Fibroblast of lung (primary cell): ENCODE measurements at regions not wholly inside any gene's neighbourhood (a gene's known extent, or its start where the extent isn't known, plus 50 kb on each side); places are given as distances from the start of the nearest gene placed in this dataset.

Experiments used
- DNase-seq, 2 donors: peaks; one replicate each; pipeline versions ENCODE4 v3.0.0 to v3.0.0-alpha.2; 2010; ENCODE audit warnings: low read depth in 2 of 2
- H2AFZ ChIP-seq: 2 replicates; pipeline ENCODE4 v1.5.1; 2012; ENCODE audit warnings: low read length, control low read depth, inconsistent platforms
- H3K27ac ChIP-seq: 2 replicates; pipeline ENCODE4 v1.5.1; 2011; ENCODE audit warnings: low read length, control low read depth; ENCODE audit not compliant: insufficient read depth
- H3K27me3 ChIP-seq: 2 replicates; pipeline ENCODE4 v1.5.1; 2011; ENCODE audit warnings: mild to moderate bottlenecking, low read length; ENCODE audit not compliant: control insufficient read depth, insufficient read depth
- H3K36me3 ChIP-seq: 2 replicates; pipeline ENCODE4 v1.5.1; 2011; ENCODE audit warnings: low read length; ENCODE audit not compliant: control insufficient read depth, insufficient read depth
- H3K4me1 ChIP-seq: 2 replicates; pipeline ENCODE4 v1.5.1; 2011; ENCODE audit warnings: low read length; ENCODE audit not compliant: control insufficient read depth, insufficient read depth; ENCODE audit errors: extremely low read depth
- H3K4me2 ChIP-seq: 2 replicates; pipeline ENCODE4 v1.5.1; 2011; ENCODE audit warnings: low read length, control low read depth; ENCODE audit not compliant: insufficient read depth; ENCODE audit errors: extremely low read depth
- H3K4me3 ChIP-seq, 4 experiments: fragments of 200-600 bp in 1 of 4; sonication (generic) in 1 of 4; replicated peaks in 1 of 4; 2 replicates each; pipeline ENCODE4 v1.5.1; 2011 to 2016; ENCODE audit warnings: low read length in 4 of 4, low read depth in 3 of 4, mild to moderate bottlenecking in 3 of 4, control low read depth in 2 of 4, inconsistent platforms in 1 of 4, mixed read lengths in 1 of 4; ENCODE audit not compliant: insufficient read depth in 1 of 4; ENCODE audit errors: control extremely low read depth in 1 of 4
- H3K79me2 ChIP-seq: 2 replicates; pipeline ENCODE4 v1.5.1; 2012; ENCODE audit warnings: mild to moderate bottlenecking, low read length, inconsistent platforms; ENCODE audit not compliant: control insufficient read depth, insufficient read depth
- H3K9ac ChIP-seq: 2 replicates; pipeline ENCODE4 v1.5.1; 2011; ENCODE audit warnings: mild to moderate bottlenecking, low read length, control low read depth; ENCODE audit not compliant: insufficient read depth
- H3K9me3 ChIP-seq: 2 replicates; pipeline ENCODE4 v1.5.1; 2012; ENCODE audit warnings: low read depth, low read length; ENCODE audit not compliant: control insufficient read depth, insufficient read depth
- H4K20me1 ChIP-seq: 2 replicates; pipeline ENCODE4 v1.5.1; 2011; ENCODE audit warnings: low read length; ENCODE audit not compliant: control insufficient read depth, insufficient read depth; ENCODE audit errors: extremely low read depth
- EZH2 ChIP-seq: IDR thresholded peaks from 2 replicates; pipeline ENCODE4 v1.5.1; 2012; ENCODE audit warnings: low read length, control low read depth, mild to moderate bottlenecking; ENCODE audit errors: missing control alignments
- TF ChIP-seq, protein P1 (sequence below), 2 donors: IDR thresholded peaks in 1 of 2; conservative IDR thresholded peaks in 1 of 2; 1 replicate in 1 of 2; 2 replicates in 1 of 2; pipeline ENCODE4 v1.5.1; 2011 to 2012; ENCODE audit warnings: low read length in 2 of 2, control low read depth in 1 of 2, inconsistent platforms in 1 of 2, low read depth in 1 of 2, mild to moderate bottlenecking in 1 of 2

DNA sequence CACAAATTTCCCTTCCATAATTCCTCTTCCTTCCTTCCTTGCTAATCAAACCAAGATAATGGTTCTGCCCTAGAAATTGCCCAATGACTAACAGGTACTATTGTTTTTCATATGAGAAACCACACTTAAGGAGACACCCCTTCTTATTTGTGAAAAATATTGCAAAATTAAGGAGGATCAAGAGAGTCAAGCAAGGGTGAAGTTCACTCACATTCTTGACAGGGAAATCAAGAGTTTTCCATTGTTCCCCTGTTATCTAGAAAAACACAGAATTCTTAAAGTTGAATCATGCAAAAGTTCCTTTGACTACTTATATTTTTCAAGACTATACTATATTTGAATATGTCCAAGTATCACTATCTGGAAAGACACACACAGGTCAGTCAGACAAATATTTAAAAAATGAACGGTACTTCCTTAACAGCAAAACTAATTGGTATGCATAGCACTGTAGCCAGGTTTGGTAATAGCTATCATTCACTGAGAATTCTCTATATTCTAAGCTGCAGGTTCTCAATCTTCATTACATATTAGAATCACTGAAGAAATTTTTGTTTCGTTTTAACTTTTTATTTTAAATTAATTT is 897.2 kb downstream of the DIAPH3 start:
- H4K20me1 ChIP-seq: no peaks in the 10 kb centered on the region
- peak in 1 of 2 donors; percentile 44 for DNase-seq
- no peak overlapping the region for H3K4me2 ChIP-seq
- H3K27ac ChIP-seq: no peak overlapping the region
- no peaks in the 10 kb centered on the region for H3K36me3 ChIP-seq
- H3K4me1 ChIP-seq: no peaks in the 10 kb centered on the region
- H3K79me2 ChIP-seq: no peaks in the 10 kb centered on the region
- no peak for TF ChIP-seq EZH2
- TF ChIP-seq, protein P1, sequence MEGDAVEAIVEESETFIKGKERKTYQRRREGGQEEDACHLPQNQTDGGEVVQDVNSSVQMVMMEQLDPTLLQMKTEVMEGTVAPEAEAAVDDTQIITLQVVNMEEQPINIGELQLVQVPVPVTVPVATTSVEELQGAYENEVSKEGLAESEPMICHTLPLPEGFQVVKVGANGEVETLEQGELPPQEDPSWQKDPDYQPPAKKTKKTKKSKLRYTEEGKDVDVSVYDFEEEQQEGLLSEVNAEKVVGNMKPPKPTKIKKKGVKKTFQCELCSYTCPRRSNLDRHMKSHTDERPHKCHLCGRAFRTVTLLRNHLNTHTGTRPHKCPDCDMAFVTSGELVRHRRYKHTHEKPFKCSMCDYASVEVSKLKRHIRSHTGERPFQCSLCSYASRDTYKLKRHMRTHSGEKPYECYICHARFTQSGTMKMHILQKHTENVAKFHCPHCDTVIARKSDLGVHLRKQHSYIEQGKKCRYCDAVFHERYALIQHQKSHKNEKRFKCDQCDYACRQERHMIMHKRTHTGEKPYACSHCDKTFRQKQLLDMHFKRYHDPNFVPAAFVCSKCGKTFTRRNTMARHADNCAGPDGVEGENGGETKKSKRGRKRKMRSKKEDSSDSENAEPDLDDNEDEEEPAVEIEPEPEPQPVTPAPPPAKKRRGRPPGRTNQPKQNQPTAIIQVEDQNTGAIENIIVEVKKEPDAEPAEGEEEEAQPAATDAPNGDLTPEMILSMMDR (conservative IDR thresholded peaks at IDR 0.05 in 1 of 2, IDR thresholded peaks at IDR 0.05 in 1 of 2; ENCODE audit: low read depth in 1 of 2, low read length in 2 of 2): no peak
- no peak overlapping the region for H3K9ac ChIP-seq
- H2AFZ ChIP-seq: no peak overlapping the region
- H3K27me3 ChIP-seq: no peaks in the 10 kb centered on the region
- no peaks in the 10 kb centered on the region for H3K9me3 ChIP-seq
- no peak overlapping the region for H3K4me3 ChIP-seq

DNA sequence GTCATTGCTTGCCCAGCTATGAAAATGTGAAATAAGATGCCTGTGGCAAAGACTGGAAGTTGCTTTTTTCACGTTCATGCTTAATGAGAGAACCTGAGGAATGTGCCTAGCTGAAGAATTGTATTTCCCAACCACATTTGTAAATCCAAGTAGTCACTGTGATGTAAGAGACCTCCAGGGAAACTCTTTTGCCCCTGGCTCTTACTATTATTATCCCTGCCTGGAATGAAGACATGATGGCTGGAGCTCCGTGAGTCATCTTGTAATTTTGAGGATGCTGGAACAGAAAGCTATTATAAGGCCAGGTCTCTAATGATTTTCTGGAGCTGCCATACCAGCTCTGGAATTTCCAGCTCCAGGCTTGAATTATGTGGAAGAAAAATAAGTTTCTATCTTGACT is 894.3 kb downstream of the DIAPH3 start:
- DNase-seq: peak; percentile 47 to 96
- no peak overlapping the region for H3K27ac ChIP-seq
- H3K4me2 ChIP-seq: no peak overlapping the region
- H3K36me3 ChIP-seq: no peaks in the 10 kb centered on the region
- no peaks in the 10 kb centered on the region for H3K4me1 ChIP-seq
- H3K9ac ChIP-seq: no peak overlapping the region
- H4K20me1 ChIP-seq: no peaks in the 10 kb centered on the region
- no peaks in the 10 kb centered on the region for H3K27me3 ChIP-seq
- no peak overlapping the region for H2AFZ ChIP-seq
- no peak overlapping the region for H3K4me3 ChIP-seq
- H3K9me3 ChIP-seq: no peaks in the 10 kb centered on the region
- H3K79me2 ChIP-seq: no peaks in the 10 kb centered on the region
- TF ChIP-seq, protein P1 (conservative IDR thresholded peaks at IDR 0.05 in 1 of 2, IDR thresholded peaks at IDR 0.05 in 1 of 2; ENCODE audit: low read depth in 1 of 2, low read length in 2 of 2): no peak
- TF ChIP-seq EZH2: no peak

DNA sequence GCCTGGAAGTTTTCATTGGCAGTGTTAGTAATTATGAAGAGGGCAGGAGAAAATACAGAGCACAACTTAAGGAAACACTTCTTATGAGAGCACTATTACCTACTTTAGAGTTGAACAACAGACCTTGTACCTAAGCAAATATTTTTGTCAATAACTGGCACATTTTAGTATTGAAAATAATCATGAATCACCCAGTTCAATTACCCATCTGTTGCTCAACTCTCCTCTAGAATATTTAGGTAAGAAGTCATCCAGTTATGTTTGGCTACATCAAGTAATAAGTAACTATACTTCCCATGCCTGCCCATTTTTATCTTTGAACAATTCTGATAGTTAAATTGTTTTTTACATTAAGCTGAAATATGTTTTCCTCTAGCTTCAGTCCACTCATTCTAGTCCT is 893.4 kb downstream of the DIAPH3 start:
- Histone ChIP-seq H3K27me3 (no peaks in the 10 kb centered on the region), H3K4me2 (no peak overlapping the region), H4K20me1 (no peaks in the 10 kb centered on the region), H3K4me3 (no peak overlapping the region), H2AFZ (no peak overlapping the region), H3K36me3 (no peaks in the 10 kb centered on the region), H3K4me1 (no peaks in the 10 kb centered on the region), H3K9ac (no peak overlapping the region), H3K27ac (no peak overlapping the region), H3K9me3 (no peaks in the 10 kb centered on the region), H3K79me2 (no peaks in the 10 kb centered on the region)
- no peak for DNase-seq
- TF ChIP-seq, protein P1 (conservative IDR thresholded peaks at IDR 0.05 in 1 of 2, IDR thresholded peaks at IDR 0.05 in 1 of 2; ENCODE audit: low read depth in 1 of 2, low read length in 2 of 2): no peak
- no peak for TF ChIP-seq EZH2
